NCI-H1694 treated with DMSO at 0.1 percent for 48 hours (cell line): ENCODE measurements at regions not wholly inside any gene's neighbourhood (a gene's known extent, or its start where the extent isn't known, plus 50 kb on each side); places are given as distances from the start of the nearest gene placed in this dataset.
"Not testable (repeated sequence)": the region's sequence is repeated elsewhere in the genome, so short reads cannot be mapped to it uniquely, and the experiment has no call there.

Source experiments
- DNase-seq: peaks from one replicate; lab custom pipeline; 2025; lab: John Stamatoyannopoulos, UW

GRCh38 chr5:51559921-51560658 is 176.8 kb downstream of the ISL1 start:
- DNase-seq = no peak

GRCh38 chr5:51566953-51567352 is 183.7 kb downstream of the ISL1 start:
- DNase-seq = no peak

GRCh38 chr5:51567636-51568035 is 184.4 kb downstream of the ISL1 start:
- no peak for DNase-seq

- no peak for DNase-seq
These were observed 190.6 kb downstream of the ISL1 start for GRCh38 chr5:51573835-51574234.

- DNase-seq = no peak
These were observed 199.7 kb downstream of the ISL1 start for GRCh38 chr5:51582871-51583394.

GRCh38 chr5:51598026-51598425 is 214.8 kb downstream of the ISL1 start:
- DNase-seq = no peak

- no peak for DNase-seq
These were observed 216.3 kb downstream of the ISL1 start for GRCh38 chr5:51599587-51599986.

- no peak for DNase-seq
These were observed 221.1 kb downstream of the ISL1 start for GRCh38 chr5:51604324-51604723.

GRCh38 chr5:51606921-51607320 is 223.7 kb downstream of the ISL1 start:
- DNase-seq = no peak

- no peak for DNase-seq
These were observed 235.0 kb downstream of the ISL1 start for GRCh38 chr5:51618234-51618633.

- no peak for DNase-seq
These were observed 237.9 kb downstream of the ISL1 start for GRCh38 chr5:51621156-51621555.

- no peak for DNase-seq
These were observed 239.0 kb downstream of the ISL1 start for GRCh38 chr5:51622161-51622790.

GRCh38 chr5:51625224-51625968 is 242.1 kb downstream of the ISL1 start:
- DNase-seq = no peak

GRCh38 chr5:51632027-51632426 is 248.8 kb downstream of the ISL1 start:
- DNase-seq = no peak

- DNase-seq = peak; percentile 55
These were observed 249.5 kb downstream of the ISL1 start for GRCh38 chr5:51632793-51633192.

GRCh38 chr5:51636973-51637372 is 253.7 kb downstream of the ISL1 start:
- DNase-seq = not testable (repeated sequence)

GRCh38 chr5:51644976-51645375 is 261.7 kb downstream of the ISL1 start:
- DNase-seq = no peak

GRCh38 chr5:51646482-51646881 is 263.2 kb downstream of the ISL1 start:
- no peak for DNase-seq

GRCh38 chr5:51650824-51651223 is 267.6 kb downstream of the ISL1 start:
- DNase-seq = no peak

- no peak for DNase-seq
These were observed 268.2 kb downstream of the ISL1 start for GRCh38 chr5:51651476-51651875.

- DNase-seq = no peak
These were observed 268.6 kb downstream of the ISL1 start for GRCh38 chr5:51651889-51652288.

GRCh38 chr5:51652980-51653379 is 269.7 kb downstream of the ISL1 start:
- DNase-seq = no peak
